Prostate gland (tissue), 2 donors: ENCODE measurements at regions not wholly inside any gene's neighbourhood (a gene's known extent, or its start where the extent isn't known, plus 50 kb on each side); places are given as distances from the start of the nearest gene placed in this dataset.

Experiments used
- POLR2A ChIP-seq: fragments of 450-650 bp; IDR thresholded peaks from one replicate; pipeline ENCODE4 v1.6.1; 2016; ENCODE audit warnings: antibody characterized with exemption, mild to moderate bottlenecking
- TF ChIP-seq, protein P1 (sequence below), 4 experiments: fragments of 200-600 bp in 2 of 4; fragments of 450-650 bp in 2 of 4; sonication (generic) in 2 of 4; IDR thresholded peaks; 1 replicate in 3 of 4; 2 replicates in 1 of 4; pipeline ENCODE4 v1.5.1; 2016 to 2019; ENCODE audit warnings: antibody characterized with exemption in 4 of 4, mild to moderate bottlenecking in 2 of 4, moderate library complexity in 2 of 4

DNA sequence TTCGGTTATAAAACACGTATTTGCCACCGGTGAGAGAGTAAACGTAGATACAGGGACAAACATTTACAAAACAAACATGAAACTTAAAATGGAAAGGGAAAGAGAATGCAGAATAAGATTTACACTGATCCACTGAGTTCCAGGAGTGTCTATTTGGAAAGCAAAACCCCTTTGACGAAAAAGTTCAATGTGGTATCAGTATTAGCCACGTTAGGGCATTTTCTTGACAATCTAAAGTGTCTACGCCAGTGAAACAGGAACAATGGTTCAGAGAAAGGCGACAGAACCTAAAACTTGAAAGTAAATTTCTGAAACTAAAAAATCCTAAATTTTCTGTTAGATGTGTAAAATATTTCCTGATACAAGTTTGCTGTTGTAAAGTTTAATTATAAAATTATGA lies 278.5 kb upstream of the TENM3 start:
- TF ChIP-seq POLR2A, result no peak
- TF ChIP-seq, protein P1, sequence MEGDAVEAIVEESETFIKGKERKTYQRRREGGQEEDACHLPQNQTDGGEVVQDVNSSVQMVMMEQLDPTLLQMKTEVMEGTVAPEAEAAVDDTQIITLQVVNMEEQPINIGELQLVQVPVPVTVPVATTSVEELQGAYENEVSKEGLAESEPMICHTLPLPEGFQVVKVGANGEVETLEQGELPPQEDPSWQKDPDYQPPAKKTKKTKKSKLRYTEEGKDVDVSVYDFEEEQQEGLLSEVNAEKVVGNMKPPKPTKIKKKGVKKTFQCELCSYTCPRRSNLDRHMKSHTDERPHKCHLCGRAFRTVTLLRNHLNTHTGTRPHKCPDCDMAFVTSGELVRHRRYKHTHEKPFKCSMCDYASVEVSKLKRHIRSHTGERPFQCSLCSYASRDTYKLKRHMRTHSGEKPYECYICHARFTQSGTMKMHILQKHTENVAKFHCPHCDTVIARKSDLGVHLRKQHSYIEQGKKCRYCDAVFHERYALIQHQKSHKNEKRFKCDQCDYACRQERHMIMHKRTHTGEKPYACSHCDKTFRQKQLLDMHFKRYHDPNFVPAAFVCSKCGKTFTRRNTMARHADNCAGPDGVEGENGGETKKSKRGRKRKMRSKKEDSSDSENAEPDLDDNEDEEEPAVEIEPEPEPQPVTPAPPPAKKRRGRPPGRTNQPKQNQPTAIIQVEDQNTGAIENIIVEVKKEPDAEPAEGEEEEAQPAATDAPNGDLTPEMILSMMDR (IDR thresholded peaks at IDR 0.05), result no peak
